Activated CD8-positive, alpha-beta memory T cell treated with anti-CD3 and anti-CD28 coated beads for 48 hours (primary cell): ENCODE measurements at regions not wholly inside any gene's neighbourhood (a gene's known extent, or its start where the extent isn't known, plus 50 kb on each side); places are given as distances from the start of the nearest gene placed in this dataset.
"Not testable (repeated sequence)": the region's sequence is repeated elsewhere in the genome, so short reads cannot be mapped to it uniquely, and the experiment has no call there.

ENCODE experiments used
- DNase-seq, 3 experiments: peaks; one replicate each; pipeline ENCODE4 v3.0.0-alpha.2; 2020; ENCODE audit warnings: low read depth in 2 of 3, low spot score in 2 of 3

DNA sequence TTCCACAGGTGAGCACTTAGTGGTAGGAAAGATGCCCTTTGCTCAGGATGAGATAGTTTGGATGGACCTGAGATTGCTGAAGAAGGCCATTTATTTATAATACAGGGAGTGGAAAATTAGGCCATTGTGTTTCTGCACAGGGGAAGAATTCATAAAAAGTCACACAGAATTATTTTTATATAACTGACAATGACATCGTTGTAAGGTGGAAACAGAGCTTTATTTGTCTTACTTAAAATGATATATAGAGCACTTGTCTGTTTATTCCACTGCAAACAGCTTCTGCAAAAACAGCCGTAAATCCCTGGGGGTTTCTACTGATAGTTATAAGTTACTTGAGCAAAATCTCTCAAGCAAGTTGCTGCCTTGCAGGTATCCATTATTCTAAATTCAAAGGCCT is 158.1 kb upstream of the ZNF521 start:
- DNase-seq = no peak

DNA sequence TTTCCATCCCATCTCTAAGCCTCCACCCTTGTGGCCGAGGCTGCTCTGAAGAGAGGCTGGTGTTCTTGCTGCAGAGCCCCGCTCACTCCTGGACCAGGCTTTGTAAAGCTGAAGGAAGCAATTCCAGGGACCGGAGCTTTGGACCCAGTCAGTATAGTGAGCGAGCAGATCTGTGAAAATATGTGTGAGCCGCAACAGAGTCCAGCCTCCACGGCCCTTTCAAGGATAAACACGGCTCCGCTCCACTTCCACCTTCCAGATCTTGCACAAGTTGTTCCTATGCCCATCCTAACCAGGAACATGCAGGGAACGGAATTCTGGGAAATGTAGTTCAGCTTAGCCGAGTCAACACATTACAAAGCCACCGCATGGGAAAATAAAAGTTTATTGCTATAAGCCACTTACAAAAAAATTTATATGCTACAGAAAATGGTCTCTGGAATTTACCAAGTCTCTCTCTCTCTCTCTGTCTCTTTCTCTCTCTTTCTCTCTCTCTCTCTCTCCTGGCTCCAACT is 151.7 kb upstream of the ZNF521 start:
- no peak for DNase-seq

DNA sequence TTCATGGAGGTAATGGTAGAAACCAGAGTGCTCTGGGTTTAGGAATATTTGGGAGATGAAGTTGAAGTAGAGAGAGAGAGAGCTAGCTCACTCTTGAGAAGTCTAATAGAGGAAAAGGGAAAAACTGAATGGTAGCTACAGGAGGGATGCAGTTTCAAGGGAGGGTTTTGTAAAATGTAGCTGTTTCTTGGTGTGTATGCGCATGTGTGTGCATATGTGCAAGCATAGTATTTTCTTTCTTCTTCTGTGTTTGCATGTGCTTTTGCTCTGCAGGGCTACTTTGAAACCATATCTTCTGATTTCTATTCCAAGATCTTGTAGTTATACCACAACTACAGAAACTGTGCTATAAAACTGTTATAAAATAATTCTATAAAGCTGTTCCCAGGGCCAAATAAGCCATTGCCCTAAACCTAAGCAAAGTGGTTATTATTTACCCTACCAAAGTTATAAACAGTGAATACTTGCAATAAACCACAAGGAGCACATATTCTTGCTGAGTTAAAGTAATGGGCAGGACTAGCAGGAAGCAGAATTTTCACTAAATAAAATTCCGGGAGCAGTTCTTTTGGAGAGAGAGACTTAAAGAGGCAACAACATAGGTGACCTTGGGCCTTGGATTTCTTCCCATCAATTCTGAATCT is 145.3 kb upstream of the ZNF521 start:
- no peak for DNase-seq

GRCh38 chr18:25496544-25496943 is 144.6 kb upstream of the ZNF521 start:
- DNase-seq = no peak

- DNase-seq = no peak
Measured at GRCh38 chr18:25495606-25496005, 143.6 kb upstream of the ZNF521 start.

GRCh38 chr18:25494888-25495287 is 142.9 kb upstream of the ZNF521 start:
- no peak for DNase-seq

DNA sequence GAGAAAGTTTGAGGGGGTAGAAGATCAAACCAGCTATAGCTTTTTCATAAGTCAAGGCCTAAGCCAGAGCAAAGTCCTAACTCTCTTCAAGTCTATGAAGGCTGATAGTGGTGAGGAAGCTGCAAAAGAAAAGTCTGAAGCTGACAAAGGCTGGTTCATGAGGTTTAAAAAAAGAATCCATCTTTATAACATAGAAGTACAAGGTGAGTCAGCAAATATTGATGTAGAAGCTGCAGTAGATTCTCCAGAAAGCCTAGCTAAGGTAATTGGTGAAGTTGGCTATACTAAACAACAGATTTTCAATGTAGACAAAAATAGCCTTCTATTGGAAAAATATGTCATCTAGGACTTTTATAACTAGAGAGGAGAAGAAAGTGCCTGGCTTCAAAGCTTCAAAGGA is 141.4 kb upstream of the ZNF521 start:
- no peak for DNase-seq

DNA sequence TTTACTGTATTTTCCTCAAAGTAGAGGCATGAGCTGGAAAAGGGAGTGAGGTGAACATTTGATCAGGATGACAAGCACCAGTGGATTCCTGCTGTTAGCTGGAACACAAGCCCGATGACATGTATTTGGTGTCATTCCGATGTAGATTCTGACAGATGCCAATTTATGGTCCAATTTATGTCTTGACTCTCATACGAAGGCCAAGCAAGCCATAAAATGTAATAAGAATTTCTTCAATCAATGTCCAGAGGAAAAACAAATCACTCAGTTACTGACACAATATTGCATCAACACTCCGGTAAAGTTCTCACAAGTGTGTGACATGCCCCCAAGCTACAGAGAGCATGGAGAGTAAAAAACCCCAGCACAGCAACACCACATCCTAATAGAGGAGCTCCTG is 138.3 kb upstream of the ZNF521 start:
- DNase-seq = no peak

DNA sequence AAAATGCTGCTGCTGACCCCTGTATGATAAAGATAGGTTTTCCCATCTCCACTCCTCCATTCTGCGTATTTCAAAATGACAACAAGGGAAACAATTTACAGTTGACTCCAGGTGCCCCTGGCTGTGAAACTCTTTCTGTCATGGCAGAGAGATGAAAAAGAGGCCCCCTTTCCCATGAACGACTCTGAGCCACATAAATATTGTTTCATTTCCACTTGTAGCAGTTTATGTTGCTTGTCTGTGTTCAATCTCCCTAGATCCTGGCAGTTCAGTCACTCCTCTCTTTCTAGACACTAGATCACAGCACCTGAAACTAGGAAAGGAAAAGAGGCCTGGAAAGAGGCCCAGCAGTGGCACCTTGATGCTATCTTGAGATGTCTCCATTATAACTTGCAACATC is 121.0 kb upstream of the ZNF521 start:
- DNase-seq = no peak

DNA sequence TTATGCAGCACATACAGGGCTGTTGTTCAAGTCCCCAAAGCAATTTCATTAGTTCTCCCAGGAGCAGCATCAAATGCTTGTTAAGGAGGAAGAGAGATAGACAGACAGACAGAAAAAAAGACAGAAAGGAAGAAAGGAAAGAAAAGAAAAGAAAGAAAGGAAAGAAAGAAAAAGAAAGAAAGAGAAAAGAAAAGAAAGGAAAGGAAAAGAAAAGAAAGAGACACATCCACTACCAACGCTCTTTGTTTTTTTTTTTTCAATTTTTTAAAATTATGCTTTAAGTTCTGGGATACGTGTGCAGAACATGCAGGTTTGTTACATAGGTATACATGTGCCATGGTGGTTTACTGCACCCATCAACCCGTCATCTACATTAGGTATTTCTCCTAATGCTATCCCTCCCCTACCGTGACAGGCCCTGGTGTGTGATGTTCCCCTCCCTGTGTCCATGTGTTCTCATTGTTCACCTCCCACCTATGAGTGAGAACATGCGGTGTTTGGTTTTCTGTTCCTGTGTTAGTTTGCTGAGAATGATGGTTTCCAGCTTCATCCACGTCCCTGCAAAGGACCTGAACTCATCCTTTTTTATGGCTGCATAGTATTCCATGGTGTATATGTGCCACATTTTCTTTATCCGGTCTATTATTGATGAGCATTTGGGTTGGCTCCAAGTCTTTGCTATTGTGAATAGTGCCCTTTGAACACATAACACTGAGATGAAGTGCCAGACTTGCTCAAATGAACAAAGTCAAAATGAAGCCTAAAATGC is 119.0 kb upstream of the ZNF521 start:
- DNase-seq = not testable (repeated sequence)

- DNase-seq = no peak
Measured at GRCh38 chr18:25470062-25470461, 118.1 kb upstream of the ZNF521 start.

- no peak for DNase-seq
Measured at GRCh38 chr18:25469489-25469888, 117.5 kb upstream of the ZNF521 start.

- no peak for DNase-seq
Measured at GRCh38 chr18:25467226-25467987, 115.4 kb upstream of the ZNF521 start.

GRCh38 chr18:25465152-25465732 is 113.3 kb upstream of the ZNF521 start:
- DNase-seq = no peak

DNA sequence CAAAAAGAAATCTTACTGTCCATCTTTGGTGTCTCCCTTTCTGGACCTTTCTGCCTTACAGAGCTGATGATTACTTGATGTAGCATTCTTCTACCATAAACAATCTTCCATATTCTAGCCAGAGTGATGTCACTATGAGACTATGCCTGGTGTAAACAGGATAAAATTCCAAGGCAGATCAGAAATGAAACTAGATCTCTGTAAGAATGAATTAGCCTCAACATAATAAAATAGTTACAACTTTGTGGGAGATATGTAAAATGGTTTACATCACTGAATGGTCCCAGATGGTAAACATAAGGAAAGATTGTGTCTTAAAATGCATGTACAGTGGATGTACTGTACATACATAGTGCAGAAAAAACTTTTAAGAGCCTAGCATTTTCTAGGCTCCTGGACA is 112.3 kb upstream of the ZNF521 start:
- DNase-seq = no peak

DNA sequence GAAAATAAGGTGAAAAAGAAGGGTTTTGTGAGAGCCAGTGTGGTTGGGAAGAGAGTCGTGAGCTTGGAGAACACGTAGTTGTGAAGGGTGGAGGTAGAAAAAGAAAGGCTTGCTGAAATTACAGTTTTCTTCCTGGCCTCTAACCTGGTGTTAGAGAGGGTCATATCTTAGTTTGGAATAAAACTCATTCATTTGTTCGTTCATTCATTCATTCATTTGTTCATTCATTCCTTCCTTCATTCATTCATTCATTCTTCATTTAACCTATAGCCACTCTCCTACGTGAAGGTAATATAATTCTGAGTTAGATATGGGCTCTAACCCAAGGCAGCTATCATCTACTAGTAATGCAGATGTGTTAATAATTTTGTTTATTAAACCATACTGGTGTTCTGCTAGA is 111.8 kb upstream of the ZNF521 start:
- no peak for DNase-seq

- no peak for DNase-seq
Measured at GRCh38 chr18:25459814-25460213, 107.8 kb upstream of the ZNF521 start.

DNA sequence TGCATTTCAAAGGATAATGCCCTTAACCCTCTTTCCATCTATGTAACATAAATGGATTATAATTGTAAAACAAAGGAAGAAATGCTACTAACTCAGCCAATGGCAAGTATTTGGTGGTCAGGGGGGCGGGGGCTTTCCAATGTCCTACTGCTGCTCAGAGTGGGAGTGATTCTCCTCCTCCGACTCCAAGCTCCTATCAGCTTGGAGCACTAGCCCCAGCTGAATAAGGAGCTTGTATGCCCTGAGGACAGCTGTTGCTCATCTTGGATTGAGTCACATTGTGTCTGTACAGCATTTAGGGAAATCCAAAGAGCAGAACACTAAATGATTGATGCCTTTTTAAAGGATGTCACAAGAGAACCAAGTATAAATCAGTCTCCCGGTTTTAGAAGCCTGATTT is 105.6 kb upstream of the ZNF521 start:
- DNase-seq = no peak

- DNase-seq = no peak
Measured at GRCh38 chr18:25457126-25457525, 105.2 kb upstream of the ZNF521 start.

- DNase-seq = no peak
Measured at GRCh38 chr18:25456334-25457010, 104.5 kb upstream of the ZNF521 start.

DNA sequence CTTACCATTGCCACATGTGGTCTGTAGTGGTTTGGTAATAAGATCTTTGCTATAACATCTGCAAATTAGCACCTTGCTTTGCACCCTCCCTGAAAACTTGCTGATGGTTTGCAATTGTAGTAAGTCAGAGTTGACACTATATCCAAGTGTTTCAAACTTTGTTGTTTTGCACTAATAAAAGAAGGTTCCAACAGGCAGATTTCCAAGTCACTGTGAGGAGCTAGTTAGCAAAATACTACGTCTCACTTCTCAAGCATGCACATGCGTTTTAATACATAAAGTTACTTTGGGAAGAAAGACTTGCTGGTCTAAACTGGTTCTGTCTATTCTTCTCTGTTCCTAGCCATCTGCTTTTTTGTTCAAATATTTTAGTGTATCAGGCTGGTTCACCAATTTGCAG is 103.7 kb upstream of the ZNF521 start:
- no peak for DNase-seq
